CD14-positive monocyte (primary cell): ENCODE measurements at regions not wholly inside any gene's neighbourhood (a gene's known extent, or its start where the extent isn't known, plus 50 kb on each side); places are given as distances from the start of the nearest gene placed in this dataset.

Experiments
- DNase-seq, 3 donors: peaks; one replicate each; pipeline ENCODE4 v3.0.0-alpha.2; 2011 to 2022
- H2AFZ ChIP-seq: 2 replicates; pipeline ENCODE4 v1.6.0; 2012; ENCODE audit warnings: mild to moderate bottlenecking, low read depth, low read length, inconsistent platforms; ENCODE audit not compliant: insufficient read depth, poor library complexity, severe bottlenecking
- H3K27ac ChIP-seq, 2 donors: 1 replicate in 1 of 2; 2 replicates in 1 of 2; pipeline ENCODE4 v1.5.1; 2012 to 2013; ENCODE audit warnings: low read length in 2 of 2, control low read depth in 1 of 2, inconsistent platforms in 1 of 2, low read depth in 1 of 2, mild to moderate bottlenecking in 1 of 2
- H3K27me3 ChIP-seq, 2 donors: one replicate each; pipeline versions ENCODE4 v1.6.0 to v1.6.1; 2011 to 2013; ENCODE audit warnings: low read length in 2 of 2; ENCODE audit not compliant: control insufficient read depth in 2 of 2, insufficient read depth in 2 of 2
- H3K36me3 ChIP-seq, 2 donors: replicated peaks in 1 of 2; 1 replicate in 1 of 2; 2 replicates in 1 of 2; pipeline versions ENCODE4 v1.5.1 to v1.6.1; 2012 to 2013; ENCODE audit warnings: low read length in 2 of 2, control low read depth in 1 of 2, inconsistent platforms in 1 of 2, mild to moderate bottlenecking in 1 of 2; ENCODE audit not compliant: insufficient read depth in 2 of 2, control insufficient read depth in 1 of 2
- H3K4me1 ChIP-seq, 2 donors: 1 replicate in 1 of 2; 2 replicates in 1 of 2; pipeline versions ENCODE4 v1.5.1 to v1.6.1; 2012 to 2013; ENCODE audit warnings: low read length in 2 of 2, control low read depth in 1 of 2, inconsistent platforms in 1 of 2, mild to moderate bottlenecking in 1 of 2, moderate library complexity in 1 of 2; ENCODE audit not compliant: insufficient read depth in 2 of 2, control insufficient read depth in 1 of 2
- H3K4me2 ChIP-seq: replicated peaks from 2 replicates; pipeline ENCODE3; 2012; ENCODE audit warnings: low read length, moderate library complexity, mild to moderate bottlenecking; ENCODE audit not compliant: poor library complexity, severe bottlenecking; ENCODE audit errors: extremely low read depth
- H3K4me3 ChIP-seq, 3 experiments: fragments of 200-600 bp in 1 of 3; sonication (generic) in 1 of 3; replicated peaks in 1 of 3; 1 replicate in 2 of 3; 2 replicates in 1 of 3; pipeline ENCODE4 v1.5.1; 2011 to 2013; ENCODE audit warnings: low read length in 3 of 3, mild to moderate bottlenecking in 3 of 3, control low read depth in 2 of 3, low read depth in 2 of 3, inconsistent platforms in 1 of 3, moderate library complexity in 1 of 3
- H3K79me2 ChIP-seq: 2 replicates; pipeline ENCODE4 v1.6.0; 2012; ENCODE audit warnings: mild to moderate bottlenecking, control low read depth, inconsistent platforms, low read length, moderate library complexity; ENCODE audit not compliant: insufficient read depth
- H3K9ac ChIP-seq: 2 replicates; pipeline ENCODE4 v1.6.0; 2017; ENCODE audit warnings: low read length, mild to moderate bottlenecking; ENCODE audit not compliant: insufficient read depth, poor library complexity, severe bottlenecking
- H3K9me3 ChIP-seq, 2 donors: replicated peaks in 1 of 2; 1 replicate in 1 of 2; 2 replicates in 1 of 2; pipeline versions ENCODE4 v1.5.1 to v1.6.1; 2012 to 2013; ENCODE audit warnings: low read length in 2 of 2, control low read depth in 1 of 2; ENCODE audit not compliant: control insufficient read depth in 1 of 2, insufficient read depth in 1 of 2
- H4K20me1 ChIP-seq: 2 replicates; pipeline ENCODE4 v1.6.0; 2012; ENCODE audit warnings: mild to moderate bottlenecking, low read length, control low read depth, moderate library complexity; ENCODE audit not compliant: insufficient read depth
- H3K27ac Mint-ChIP-seq, 7 donors: one replicate each; pipeline ENCODE4 v1.8.0; 2020; ENCODE audit warnings: mild to moderate bottlenecking in 7 of 7, mixed read lengths in 7 of 7, moderate library complexity in 6 of 7, inconsistent platforms in 2 of 7
- H3K27me3 Mint-ChIP-seq, 3 donors: one replicate each; pipeline ENCODE4 v1.8.0; 2021 to 2022; ENCODE audit warnings: low read depth in 3 of 3, mild to moderate bottlenecking in 3 of 3, mixed read lengths in 3 of 3, moderate library complexity in 3 of 3, inconsistent platforms in 1 of 3
- H3K36me3 Mint-ChIP-seq, 2 donors: one replicate each; pipeline ENCODE4 v1.8.0; 2020; ENCODE audit warnings: mixed read lengths in 2 of 2, inconsistent platforms in 1 of 2, mild to moderate bottlenecking in 1 of 2
- H3K4me1 Mint-ChIP-seq: one replicate; pipeline ENCODE4 v1.8.0; 2020; ENCODE audit warnings: mild to moderate bottlenecking, mixed read lengths
- H3K4me3 Mint-ChIP-seq, 2 donors: one replicate each; pipeline ENCODE4 v1.8.0; 2020; ENCODE audit warnings: mild to moderate bottlenecking in 2 of 2, mixed read lengths in 2 of 2, moderate library complexity in 1 of 2
- H3K9me3 Mint-ChIP-seq, 7 donors: one replicate each; pipeline ENCODE4 v1.8.0; 2020 to 2022; ENCODE audit warnings: mixed read lengths in 7 of 7, mild to moderate bottlenecking in 6 of 7, moderate library complexity in 6 of 7, inconsistent platforms in 2 of 7
- WGBS: methylation state at CpG from one replicate; pipeline ENCODE4 v1.1.5; 2013; ENCODE audit warnings: missing lambda C conversion rate; ENCODE audit not compliant: insufficient coverage; 5-methylcytosine and 5-hydroxymethylcytosine counted together
- intact Hi-C, 2 donors: fragments of 100-400 bp; cut with micrococcal nuclease; formaldehyde crosslinking; loops; one replicate each; pipeline versions ENCODE4 v1.15.0 to v1.15.1; 2023
- TF ChIP-seq, protein P1 (sequence below): fragments of 200-600 bp; IDR thresholded peaks from one replicate; pipeline ENCODE4 v1.8.0; 2022; ENCODE audit warnings: antibody characterized with exemption, mild to moderate bottlenecking

DNA sequence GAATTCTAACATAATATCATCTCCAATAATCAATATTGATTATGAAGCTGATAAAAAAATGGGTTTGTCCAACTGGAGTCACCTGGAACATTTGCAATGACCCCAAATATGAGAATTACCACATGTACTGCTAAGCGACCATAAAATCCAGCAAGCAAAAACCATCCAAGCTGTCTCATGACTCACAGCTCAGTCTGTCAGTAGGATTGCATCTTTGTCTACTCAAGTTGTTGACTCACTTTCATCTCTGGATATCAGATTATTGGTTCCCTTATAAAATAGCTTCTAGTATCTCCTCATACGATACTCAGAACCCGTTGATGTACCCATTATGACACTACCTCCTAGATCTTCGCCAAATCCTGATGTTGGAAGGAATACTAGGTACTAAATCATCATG, 209.8 kb upstream of the ATP11B start:
- intact Hi-C loops: no loop called here
- Histone ChIP-seq H3K36me3 (no peaks in the 10 kb centered on the region), H3K27ac (no peak overlapping the region), H3K79me2 (no peaks in the 10 kb centered on the region), H3K4me2 (no peak overlapping the region), H3K4me3 (no peak overlapping the region), H3K4me1 (no peaks in the 10 kb centered on the region), H3K9ac (no peak overlapping the region), H3K9me3 (no peaks in the 10 kb centered on the region), H3K27me3 (no peaks in the 10 kb centered on the region), H2AFZ (no peak overlapping the region), H4K20me1 (no peaks in the 10 kb centered on the region)
- DNase-seq: no peak
- TF ChIP-seq, protein P1, sequence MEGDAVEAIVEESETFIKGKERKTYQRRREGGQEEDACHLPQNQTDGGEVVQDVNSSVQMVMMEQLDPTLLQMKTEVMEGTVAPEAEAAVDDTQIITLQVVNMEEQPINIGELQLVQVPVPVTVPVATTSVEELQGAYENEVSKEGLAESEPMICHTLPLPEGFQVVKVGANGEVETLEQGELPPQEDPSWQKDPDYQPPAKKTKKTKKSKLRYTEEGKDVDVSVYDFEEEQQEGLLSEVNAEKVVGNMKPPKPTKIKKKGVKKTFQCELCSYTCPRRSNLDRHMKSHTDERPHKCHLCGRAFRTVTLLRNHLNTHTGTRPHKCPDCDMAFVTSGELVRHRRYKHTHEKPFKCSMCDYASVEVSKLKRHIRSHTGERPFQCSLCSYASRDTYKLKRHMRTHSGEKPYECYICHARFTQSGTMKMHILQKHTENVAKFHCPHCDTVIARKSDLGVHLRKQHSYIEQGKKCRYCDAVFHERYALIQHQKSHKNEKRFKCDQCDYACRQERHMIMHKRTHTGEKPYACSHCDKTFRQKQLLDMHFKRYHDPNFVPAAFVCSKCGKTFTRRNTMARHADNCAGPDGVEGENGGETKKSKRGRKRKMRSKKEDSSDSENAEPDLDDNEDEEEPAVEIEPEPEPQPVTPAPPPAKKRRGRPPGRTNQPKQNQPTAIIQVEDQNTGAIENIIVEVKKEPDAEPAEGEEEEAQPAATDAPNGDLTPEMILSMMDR: no peak
- WGBS: no CpG with 5 or more reads among the region's 4 CpGs
- Mint-ChIP-seq H3K4me3 (no peak overlapping the region), H3K36me3 (no peaks in the 10 kb centered on the region), H3K27ac (no peak overlapping the region), H3K27me3 (peaks cover 0 to 3% (median 1%) of the 10 kb centered on the region in 3 donors), H3K9me3 (peaks cover 0 to 1% (median 0%) of the 10 kb centered on the region in 7 donors), H3K4me1 (no peaks in the 10 kb centered on the region)

GRCh38 chr3:182585532-182586150, 207.7 kb upstream of the ATP11B start:
- TF ChIP-seq, protein P1: no peak
- Histone ChIP-seq H3K4me3 (no peak overlapping the region), H2AFZ (no peak overlapping the region), H3K4me1 (no peaks in the 10 kb centered on the region), H3K36me3 (no peaks in the 10 kb centered on the region), H3K27ac (no peak overlapping the region), H3K4me2 (no peak overlapping the region), H3K79me2 (no peaks in the 10 kb centered on the region), H3K9ac (no peak overlapping the region), H3K9me3 (no peaks in the 10 kb centered on the region), H4K20me1 (no peaks in the 10 kb centered on the region), H3K27me3 (no peaks in the 10 kb centered on the region)
- intact Hi-C loops: no loop called here
- DNase-seq: no peak
- no peaks in the 10 kb centered on the region for H3K4me1 Mint-ChIP-seq
- H3K27me3 Mint-ChIP-seq: peaks cover 0 to 2% (median 1%) of the 10 kb centered on the region in 3 donors
- 100% methylated on average over 1 of the region's 2 CpGs for WGBS
- H3K27ac Mint-ChIP-seq: no peak overlapping the region
- H3K9me3 Mint-ChIP-seq: no peaks in the 10 kb centered on the region
- no peaks in the 10 kb centered on the region for H3K36me3 Mint-ChIP-seq
- H3K4me3 Mint-ChIP-seq: no peak overlapping the region
